Activated CD4-positive, alpha-beta memory T cell treated with anti-CD3 and anti-CD28 coated beads, Interleukin-2, amount 10 ng/mL, durations not matched to agents 7 days and 5 days (primary cell): ENCODE measurements at regions not wholly inside any gene's neighbourhood (a gene's known extent, or its start where the extent isn't known, plus 50 kb on each side); places are given as distances from the start of the nearest gene placed in this dataset.

Experiments used
- CTCF ChIA-PET: fragments of 350-600 bp; sonication (Branson Sonifier 250); formaldehyde crosslinking; loops from one replicate; lab custom pipeline; 2021; ENCODE audit warnings: antibody characterized with exemption, inconsistent platforms; lab: Charles Lee
- POLR2A ChIA-PET: fragments of 350-600 bp; sonication (Branson Sonifier 250); formaldehyde crosslinking; loops from one replicate; lab custom pipeline; 2021; ENCODE audit warnings: antibody characterized with exemption; lab: Charles Lee
- DNase-seq: peaks from one replicate; pipeline ENCODE4 v3.0.0-alpha.2; 2020
- H3K27ac Mint-ChIP-seq: one replicate; pipeline ENCODE4 v1.8.0; 2021; ENCODE audit warnings: mild to moderate bottlenecking, mixed read lengths
- H3K27me3 Mint-ChIP-seq: one replicate; pipeline ENCODE4 v1.8.0; 2021; ENCODE audit warnings: mixed read lengths
- H3K36me3 Mint-ChIP-seq: one replicate; pipeline ENCODE4 v1.8.0; 2021; ENCODE audit warnings: low read depth, mixed read lengths
- H3K4me1 Mint-ChIP-seq: one replicate; pipeline ENCODE4 v1.8.0; 2021; ENCODE audit warnings: mixed read lengths
- H3K4me3 Mint-ChIP-seq: one replicate; pipeline ENCODE4 v1.8.0; 2021; ENCODE audit warnings: mild to moderate bottlenecking, mixed read lengths
- H3K9me3 Mint-ChIP-seq: one replicate; pipeline ENCODE4 v1.8.0; 2021; ENCODE audit warnings: mixed read lengths

- ChIA-PET CTCF (no interaction called here), POLR2A (no interaction called here)
- Mint-ChIP-seq H3K9me3 (no peaks in the 10 kb centered on the region), H3K4me3 (no peak overlapping the region), H3K4me1 (no peaks in the 10 kb centered on the region), H3K27me3 (no peaks in the 10 kb centered on the region), H3K36me3 (no peaks in the 10 kb centered on the region), H3K27ac (no peak overlapping the region)
- no peak for DNase-seq
Measured at GRCh38 chr1:214715126-214715525, 112.1 kb downstream of the CENPF start.

- no peak overlapping the region for H3K4me3 Mint-ChIP-seq
Measured at GRCh38 chr1:214717351-214717750, 114.4 kb downstream of the CENPF start.

GRCh38 chr1:214718724-214719123 lies 115.7 kb downstream of the CENPF start:
- Mint-ChIP-seq H3K27ac (no peak overlapping the region), H3K36me3 (no peaks in the 10 kb centered on the region), H3K27me3 (no peaks in the 10 kb centered on the region), H3K9me3 (no peaks in the 10 kb centered on the region), H3K4me3 (no peak overlapping the region), H3K4me1 (no peaks in the 10 kb centered on the region)
- POLR2A ChIA-PET = no interaction called here
- CTCF ChIA-PET = no interaction called here
- DNase-seq = no peak

More at GRCh38 chr1:214717351-214717750, 114.4 kb downstream of the CENPF start:
- Mint-ChIP-seq H3K4me1 (no peaks in the 10 kb centered on the region), H3K27ac (no peak overlapping the region), H3K36me3 (no peaks in the 10 kb centered on the region), H3K9me3 (no peaks in the 10 kb centered on the region), H3K27me3 (no peaks in the 10 kb centered on the region)
- DNase-seq = no peak
- POLR2A ChIA-PET = no interaction called here
- CTCF ChIA-PET = no interaction called here

GRCh38 chr1:214719207-214719606 lies 116.2 kb downstream of the CENPF start:
- CTCF ChIA-PET = no interaction called here
- no peak overlapping the region for H3K4me3 Mint-ChIP-seq
- no peak for DNase-seq
- H3K36me3 Mint-ChIP-seq = no peaks in the 10 kb centered on the region
- POLR2A ChIA-PET = no interaction called here
- no peaks in the 10 kb centered on the region for H3K9me3 Mint-ChIP-seq
- no peaks in the 10 kb centered on the region for H3K4me1 Mint-ChIP-seq
- H3K27me3 Mint-ChIP-seq = no peaks in the 10 kb centered on the region
- no peak overlapping the region for H3K27ac Mint-ChIP-seq

GRCh38 chr1:214720561-214720960 lies 117.6 kb downstream of the CENPF start:
- Mint-ChIP-seq H3K27me3 (no peaks in the 10 kb centered on the region), H3K27ac (no peak overlapping the region), H3K36me3 (no peaks in the 10 kb centered on the region), H3K9me3 (no peaks in the 10 kb centered on the region), H3K4me3 (no peak overlapping the region), H3K4me1 (no peaks in the 10 kb centered on the region)
- DNase-seq = no peak
- ChIA-PET POLR2A (no interaction called here), CTCF (no interaction called here)

- Mint-ChIP-seq H3K4me3 (no peak overlapping the region), H3K27me3 (no peaks in the 10 kb centered on the region), H3K9me3 (no peaks in the 10 kb centered on the region), H3K36me3 (no peaks in the 10 kb centered on the region), H3K4me1 (no peaks in the 10 kb centered on the region), H3K27ac (no peak overlapping the region)
- ChIA-PET CTCF (no interaction called here), POLR2A (no interaction called here)
- no peak for DNase-seq
Measured at GRCh38 chr1:214727274-214727673, 124.3 kb downstream of the CENPF start.

- no peaks in the 10 kb centered on the region for H3K4me1 Mint-ChIP-seq
- no peaks in the 10 kb centered on the region for H3K27me3 Mint-ChIP-seq
- POLR2A ChIA-PET = no interaction called here
- no peak for DNase-seq
- H3K9me3 Mint-ChIP-seq = no peaks in the 10 kb centered on the region
- H3K4me3 Mint-ChIP-seq = no peak overlapping the region
- CTCF ChIA-PET = no interaction called here
- no peak overlapping the region for H3K27ac Mint-ChIP-seq
- H3K36me3 Mint-ChIP-seq = no peaks in the 10 kb centered on the region
Measured at GRCh38 chr1:214739621-214740238, 136.7 kb downstream of the CENPF start.

- H3K36me3 Mint-ChIP-seq = no peaks in the 10 kb centered on the region
- no peak for DNase-seq
- no peaks in the 10 kb centered on the region for H3K9me3 Mint-ChIP-seq
- POLR2A ChIA-PET = no interaction called here
- CTCF ChIA-PET = no interaction called here
- H3K4me3 Mint-ChIP-seq = no peak overlapping the region
- H3K27me3 Mint-ChIP-seq = no peaks in the 10 kb centered on the region
- no peaks in the 10 kb centered on the region for H3K4me1 Mint-ChIP-seq
- no peak overlapping the region for H3K27ac Mint-ChIP-seq
Measured at GRCh38 chr1:214740471-214740870, 137.5 kb downstream of the CENPF start.

- Mint-ChIP-seq H3K27ac (no peak overlapping the region), H3K36me3 (no peaks in the 10 kb centered on the region), H3K4me3 (no peak overlapping the region), H3K9me3 (no peaks in the 10 kb centered on the region), H3K4me1 (no peaks in the 10 kb centered on the region), H3K27me3 (no peaks in the 10 kb centered on the region)
- ChIA-PET POLR2A (no interaction called here), CTCF (no interaction called here)
- DNase-seq = no peak
Measured at GRCh38 chr1:214747050-214747635, 144.1 kb downstream of the CENPF start.

GRCh38 chr1:214753236-214753852 lies 150.3 kb downstream of the CENPF start:
- no peak overlapping the region for H3K4me3 Mint-ChIP-seq
- peaks cover 2% of the 10 kb centered on the region for H3K9me3 Mint-ChIP-seq
- no peaks in the 10 kb centered on the region for H3K4me1 Mint-ChIP-seq
- H3K27me3 Mint-ChIP-seq = no peaks in the 10 kb centered on the region
- ChIA-PET CTCF (interaction anchor here (0.7 kb wide), 1 partner anchor 14 kb away, joined by 3 read pairs; no protein-coding TSS in a partner anchor), POLR2A (no interaction called here)
- DNase-seq = no peak
- no peak overlapping the region for H3K27ac Mint-ChIP-seq
- H3K36me3 Mint-ChIP-seq = no peaks in the 10 kb centered on the region

- H3K9me3 Mint-ChIP-seq = peaks cover 15% of the 10 kb centered on the region
- CTCF ChIA-PET = no interaction called here
- no peak overlapping the region for H3K27ac Mint-ChIP-seq
- no peak for DNase-seq
- no peaks in the 10 kb centered on the region for H3K36me3 Mint-ChIP-seq
- H3K4me3 Mint-ChIP-seq = no peak overlapping the region
- H3K27me3 Mint-ChIP-seq = no peaks in the 10 kb centered on the region
- POLR2A ChIA-PET = no interaction called here
- no peaks in the 10 kb centered on the region for H3K4me1 Mint-ChIP-seq
Measured at GRCh38 chr1:214761030-214761429, 158.0 kb downstream of the CENPF start.

- Mint-ChIP-seq H3K4me1 (no peaks in the 10 kb centered on the region), H3K36me3 (no peaks in the 10 kb centered on the region), H3K27ac (no peak overlapping the region), H3K27me3 (no peaks in the 10 kb centered on the region), H3K4me3 (no peak overlapping the region), H3K9me3 (peaks cover 13% of the 10 kb centered on the region)
- no peak for DNase-seq
- ChIA-PET POLR2A (no interaction called here), CTCF (no interaction called here)
Measured at GRCh38 chr1:214762902-214763301, 159.9 kb downstream of the CENPF start.

- no peak for DNase-seq
- ChIA-PET POLR2A (no interaction called here), CTCF (no interaction called here)
- Mint-ChIP-seq H3K27me3 (no peaks in the 10 kb centered on the region), H3K4me3 (no peak overlapping the region), H3K27ac (no peak overlapping the region), H3K4me1 (no peaks in the 10 kb centered on the region), H3K36me3 (no peaks in the 10 kb centered on the region), H3K9me3 (peaks cover 13% of the 10 kb centered on the region)
Measured at GRCh38 chr1:214764502-214764901, 161.5 kb downstream of the CENPF start.

- Mint-ChIP-seq H3K36me3 (no peaks in the 10 kb centered on the region), H3K4me3 (no peak overlapping the region), H3K27me3 (no peaks in the 10 kb centered on the region), H3K4me1 (no peaks in the 10 kb centered on the region), H3K27ac (no peak overlapping the region), H3K9me3 (peaks cover 8% of the 10 kb centered on the region)
- POLR2A ChIA-PET = no interaction called here
- CTCF ChIA-PET = interaction anchor here (0.6 kb wide), 1 partner anchor 14 kb away, joined by 3 read pairs; no protein-coding TSS in a partner anchor
- no peak for DNase-seq
Measured at GRCh38 chr1:214767221-214767620, 164.2 kb downstream of the CENPF start.
